ENCODE measurements at regions not wholly inside any gene's neighbourhood (a gene's known extent, or its start where the extent isn't known, plus 50 kb on each side); places are given as distances from the start of the nearest gene placed in this dataset.

DNA sequence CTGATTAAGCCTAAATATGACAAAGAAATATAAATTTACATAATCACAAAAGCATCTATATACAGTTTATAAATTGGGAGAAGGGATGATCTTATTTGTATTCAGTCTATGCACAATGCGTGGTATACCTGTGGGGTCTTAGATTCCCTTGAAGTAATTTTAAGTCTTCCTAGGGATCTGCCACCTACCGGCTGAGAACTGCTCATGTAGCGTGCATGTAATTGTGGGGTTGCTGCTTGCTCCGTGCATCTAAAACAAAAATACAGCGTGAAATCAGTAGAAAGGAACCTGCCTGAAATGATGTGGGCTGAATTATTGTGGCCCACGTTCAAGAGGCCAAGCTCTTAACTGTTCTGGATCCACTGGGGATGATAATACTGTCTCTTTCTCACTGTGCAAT is 187.3 kb downstream of the MBOAT1 start:
- DNase-seq (ENCODE audit: low read depth), result no peak

DNA sequence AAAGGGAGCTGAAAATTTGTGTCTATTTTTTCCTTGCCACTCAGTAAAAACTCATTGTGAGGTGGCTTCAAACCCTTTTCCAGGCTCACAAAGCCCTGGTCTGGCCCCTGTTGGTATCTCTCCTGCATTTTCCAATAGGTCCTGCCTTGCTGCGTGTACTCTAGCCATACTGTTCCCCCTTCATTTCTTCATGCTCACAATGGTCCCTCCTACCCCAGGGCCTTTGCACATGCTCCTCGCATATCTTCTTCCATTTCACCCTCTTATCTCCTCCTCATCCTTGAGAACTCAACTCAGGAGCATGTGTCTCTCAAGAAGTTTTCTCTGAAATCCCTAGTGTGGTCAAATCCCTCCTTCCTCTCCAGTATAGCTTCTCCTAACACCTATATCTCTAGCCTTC is 186.6 kb downstream of the MBOAT1 start:
- DNase-seq (ENCODE audit: low read depth), result no peak

DNA sequence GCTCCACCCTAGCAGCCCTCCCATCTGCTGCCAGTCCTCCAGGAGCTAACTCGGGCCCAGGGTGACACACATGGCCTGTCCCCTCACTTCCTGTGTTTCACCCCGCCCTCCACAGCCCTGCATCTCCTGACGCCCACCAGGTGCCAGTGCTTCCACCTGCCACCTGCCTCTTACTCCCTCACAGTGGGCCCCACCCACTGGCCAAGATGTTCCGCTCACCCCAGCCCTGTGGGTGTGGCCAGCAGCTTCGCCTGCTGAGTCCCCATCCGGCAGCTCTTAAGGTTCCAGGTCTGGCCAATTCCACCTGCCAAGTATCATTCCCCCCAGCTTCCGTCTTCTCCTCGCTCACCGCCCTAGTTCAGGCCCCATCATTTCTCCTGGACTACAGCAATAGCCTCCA is 184.1 kb downstream of the MBOAT1 start:
- no peak for DNase-seq (ENCODE audit: low read depth)

DNA sequence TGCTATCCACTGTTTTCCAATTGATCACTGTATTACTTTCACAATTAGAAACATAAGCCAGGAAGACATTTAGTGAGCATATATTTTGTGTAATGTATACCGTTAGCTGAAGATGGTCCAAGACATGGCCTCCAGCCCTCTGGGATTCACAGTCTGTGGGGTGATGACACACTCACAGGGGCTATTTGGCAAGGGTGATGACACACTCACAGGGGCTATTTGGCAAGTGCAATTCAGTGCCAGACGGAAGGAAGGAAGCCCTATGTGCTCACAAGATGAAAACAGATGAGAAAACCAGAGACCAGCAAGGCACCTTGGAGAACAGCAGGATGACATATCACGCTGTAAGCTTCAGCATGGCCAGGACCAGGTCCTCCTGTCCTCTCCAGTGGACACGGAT is 183.7 kb downstream of the MBOAT1 start:
- no peak for DNase-seq (ENCODE audit: low read depth)

DNA sequence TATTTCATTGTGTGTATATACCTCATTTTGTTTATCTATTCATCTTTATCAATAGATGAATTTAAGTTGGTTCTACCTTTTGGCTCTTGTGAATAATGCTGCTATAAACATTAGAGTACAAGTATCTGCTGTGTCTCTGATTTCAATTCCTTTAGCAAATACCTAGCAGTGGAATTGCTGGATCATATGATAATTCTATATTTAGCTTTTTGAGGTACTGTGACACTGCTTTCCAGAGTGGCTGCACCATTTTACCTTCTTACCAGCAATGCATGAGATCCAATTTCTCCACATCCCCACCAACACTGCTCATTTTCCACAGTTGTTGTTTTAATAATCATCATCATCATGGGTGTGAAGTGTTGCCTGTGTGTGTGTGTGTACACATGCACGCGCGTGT is 182.3 kb downstream of the MBOAT1 start:
- no peak for DNase-seq (ENCODE audit: low read depth)

DNA sequence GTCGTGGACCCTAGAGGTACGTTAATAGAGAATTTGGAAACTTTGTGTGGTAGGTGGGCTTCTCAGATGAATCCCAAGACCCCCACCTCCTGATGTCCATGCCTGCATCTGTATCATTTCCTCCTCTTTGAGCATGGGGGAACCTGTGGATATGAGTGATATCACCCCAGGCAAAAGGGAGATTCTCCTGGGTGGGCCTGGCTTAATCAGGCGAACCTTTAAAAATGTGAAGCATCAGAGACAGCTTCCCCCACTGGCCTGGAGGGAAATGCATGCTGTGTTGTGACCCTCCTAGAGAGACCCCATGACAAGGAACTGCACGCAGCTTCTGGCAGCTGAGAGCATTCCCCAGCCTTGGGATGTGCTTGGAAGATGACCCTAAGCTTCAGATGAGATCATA is 180.9 kb downstream of the MBOAT1 start:
- no peak for DNase-seq (ENCODE audit: low read depth)

DNA sequence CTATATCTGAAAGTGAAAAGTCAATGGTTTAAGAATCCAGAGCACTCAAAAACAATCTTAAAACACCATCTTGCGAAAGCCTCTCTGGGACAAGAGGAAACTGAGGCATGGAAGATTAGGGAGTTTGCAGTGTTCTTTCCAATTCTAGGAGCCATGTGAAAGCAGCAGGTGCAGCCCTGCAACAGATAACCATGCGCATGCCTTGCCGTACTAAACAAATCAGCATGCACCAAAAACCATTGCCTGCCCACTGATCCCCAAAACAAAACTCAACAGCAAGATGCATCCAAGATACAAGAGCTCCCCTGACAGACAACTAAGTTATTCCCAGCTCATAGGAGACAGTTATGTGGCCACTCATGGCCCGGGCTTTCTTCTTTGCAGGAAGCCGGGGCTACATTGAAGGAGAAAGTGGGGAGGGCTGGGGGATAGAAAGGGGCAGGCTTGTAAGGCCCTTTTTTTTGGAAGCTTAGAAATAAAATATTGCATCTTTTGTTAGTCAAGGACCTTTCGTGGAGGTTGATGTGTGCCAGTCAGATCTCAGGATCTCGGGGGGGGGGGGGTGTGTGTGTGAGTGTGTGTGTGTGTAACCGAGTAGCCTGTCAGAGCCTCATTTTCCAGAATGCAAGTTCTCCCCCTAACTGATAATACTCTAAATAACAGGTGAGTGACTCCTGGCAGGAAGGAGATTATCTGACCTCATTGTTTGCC is 178.4 kb downstream of the MBOAT1 start:
- no peak for DNase-seq (ENCODE audit: low read depth)

DNA sequence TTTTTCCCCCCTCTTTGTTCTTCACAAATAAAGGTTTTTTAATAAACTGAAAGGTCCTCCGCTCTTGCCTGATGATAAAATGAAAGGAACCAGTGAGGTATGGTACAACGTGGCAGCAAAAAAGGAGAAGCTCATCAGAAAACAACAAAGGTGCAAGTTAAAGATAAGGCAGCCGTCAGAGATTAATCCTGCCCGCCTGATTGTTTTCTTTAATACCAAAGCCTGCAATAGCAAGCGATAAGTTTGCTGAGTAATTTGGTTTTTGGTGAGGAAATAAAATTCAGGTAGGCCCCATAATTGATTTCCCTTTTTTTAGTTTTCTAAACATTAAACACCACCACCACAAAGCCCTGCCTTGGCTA is 177.9 kb downstream of the MBOAT1 start:
- DNase-seq (ENCODE audit: low read depth), result no peak

DNA sequence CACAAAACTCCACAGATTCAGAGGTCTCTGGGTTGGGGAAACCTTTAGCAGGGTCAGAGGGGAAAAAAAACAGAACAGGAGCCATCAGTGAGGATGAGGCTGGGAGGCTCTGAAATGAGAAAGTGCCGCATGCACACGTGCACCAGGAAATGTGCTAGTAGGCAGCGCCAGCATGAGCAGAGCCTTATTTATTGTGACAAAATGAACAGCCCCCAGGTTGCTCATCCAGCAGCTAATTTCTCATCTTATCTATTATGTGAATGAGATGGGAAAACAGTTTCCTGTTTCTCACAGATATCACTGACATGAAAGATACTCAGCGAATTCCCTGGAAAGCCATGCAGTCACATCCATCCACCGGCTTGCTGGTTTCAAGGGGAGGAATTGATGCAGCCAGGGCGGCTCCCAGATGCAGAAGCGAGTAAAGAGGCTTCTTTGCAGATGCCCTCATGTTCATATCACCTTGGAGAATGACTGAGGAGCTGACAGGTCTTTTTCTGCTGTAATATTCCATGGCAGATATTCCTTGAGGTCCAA is 176.1 kb downstream of the MBOAT1 start:
- DNase-seq (ENCODE audit: low read depth), result no peak

DNA sequence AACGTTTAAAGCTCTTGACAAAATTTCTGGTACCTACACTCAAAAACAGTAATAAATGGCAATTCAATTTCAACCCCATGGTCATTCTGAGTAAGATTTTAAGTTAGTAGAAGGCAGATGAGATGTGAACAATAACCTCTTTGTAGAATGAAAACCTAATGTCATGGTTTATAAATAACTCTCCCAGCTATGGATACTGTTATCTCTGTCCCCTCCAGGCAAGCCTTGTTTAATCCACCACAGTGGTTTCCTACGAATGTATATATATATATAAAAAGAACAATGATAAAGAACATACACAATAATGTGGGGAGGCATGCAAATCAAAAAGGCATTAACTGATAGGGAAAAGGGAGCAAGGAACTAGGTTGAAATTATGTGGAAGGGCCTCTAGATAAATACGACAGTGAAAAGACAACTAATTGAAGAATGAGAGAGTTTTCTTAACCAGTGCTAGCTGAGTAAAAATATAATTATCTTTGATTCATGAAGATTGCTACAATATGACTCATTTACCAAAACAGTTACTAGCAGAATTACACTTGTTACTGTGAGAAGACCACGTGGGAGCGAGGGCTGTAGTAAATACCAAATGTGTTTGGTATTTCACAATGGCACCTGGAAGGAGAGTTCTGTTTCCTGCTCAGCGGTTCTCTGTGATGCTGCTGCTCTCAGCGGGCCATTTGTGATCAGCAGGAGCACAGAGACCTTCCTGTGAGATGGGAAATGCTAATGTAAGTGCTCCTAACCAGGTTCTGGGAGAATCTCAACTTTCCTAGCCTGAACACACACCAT is 173.7 kb downstream of the MBOAT1 start:
- no peak for DNase-seq (ENCODE audit: low read depth)

DNA sequence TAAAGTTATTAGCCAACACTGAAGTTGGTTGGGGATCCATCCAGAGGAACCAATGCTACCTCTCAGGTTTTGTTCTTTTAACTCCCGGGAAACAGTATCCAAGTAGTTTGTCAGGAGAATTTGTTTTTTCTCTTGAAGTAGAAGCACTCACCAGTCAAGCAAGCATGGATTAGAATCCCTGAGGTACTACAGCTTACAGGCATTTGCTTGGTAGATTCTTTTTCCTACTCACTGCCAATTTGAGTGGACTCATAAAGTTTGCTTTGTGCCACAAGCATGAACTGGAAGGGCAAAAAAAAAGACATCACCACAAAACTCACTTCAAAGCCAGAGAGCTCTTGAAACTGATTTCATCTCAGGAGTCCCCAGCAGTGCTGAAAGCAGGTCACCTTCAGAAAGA is 167.4 kb downstream of the MBOAT1 start:
- no peak for DNase-seq (ENCODE audit: low read depth)
